Coronary artery (tissue), 2 donors: ENCODE measurements at regions not wholly inside any gene's neighbourhood (a gene's known extent, or its start where the extent isn't known, plus 50 kb on each side); places are given as distances from the start of the nearest gene placed in this dataset.

Source experiments
- DNase-seq: peaks from one replicate; pipeline ENCODE4 v3.0.0-alpha.2; 2017; ENCODE audit warnings: low spot score
- H3K27ac ChIP-seq, 2 donors: fragments of 200-600 bp; sonication (generic); one replicate each; pipeline ENCODE4 v1.5.1; 2016 to 2019
- H3K4me3 ChIP-seq: fragments of 200-600 bp; sonication (generic); 2 replicates; pipeline ENCODE4 v1.5.1; 2016; ENCODE audit warnings: mild to moderate bottlenecking, moderate library complexity
- TF ChIP-seq, protein P1 (sequence below): fragments of 200-600 bp; sonication (generic); IDR thresholded peaks from one replicate; pipeline ENCODE4 v1.5.1; 2019; ENCODE audit warnings: antibody characterized with exemption

DNA sequence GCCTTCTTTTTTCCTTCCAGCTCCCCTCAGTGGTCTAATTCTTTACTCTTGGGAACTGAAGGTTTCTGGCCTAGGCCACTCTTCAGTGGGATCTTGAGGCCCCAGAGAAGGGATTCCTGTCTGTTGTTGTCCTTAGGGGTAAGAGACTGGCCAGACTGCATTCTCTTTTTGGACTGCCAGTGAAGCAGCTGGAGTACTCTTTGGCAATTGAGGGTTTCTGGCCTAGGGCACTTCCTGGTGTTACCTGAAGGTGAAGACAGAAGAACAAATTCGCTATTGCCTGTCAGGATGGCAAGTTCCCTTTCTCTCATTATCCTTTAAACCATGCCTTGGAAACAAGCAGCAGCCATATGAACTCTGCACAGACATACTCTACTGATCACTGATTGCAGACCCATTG, 286.6 kb upstream of the ZP4 start:
- TF ChIP-seq, protein P1, sequence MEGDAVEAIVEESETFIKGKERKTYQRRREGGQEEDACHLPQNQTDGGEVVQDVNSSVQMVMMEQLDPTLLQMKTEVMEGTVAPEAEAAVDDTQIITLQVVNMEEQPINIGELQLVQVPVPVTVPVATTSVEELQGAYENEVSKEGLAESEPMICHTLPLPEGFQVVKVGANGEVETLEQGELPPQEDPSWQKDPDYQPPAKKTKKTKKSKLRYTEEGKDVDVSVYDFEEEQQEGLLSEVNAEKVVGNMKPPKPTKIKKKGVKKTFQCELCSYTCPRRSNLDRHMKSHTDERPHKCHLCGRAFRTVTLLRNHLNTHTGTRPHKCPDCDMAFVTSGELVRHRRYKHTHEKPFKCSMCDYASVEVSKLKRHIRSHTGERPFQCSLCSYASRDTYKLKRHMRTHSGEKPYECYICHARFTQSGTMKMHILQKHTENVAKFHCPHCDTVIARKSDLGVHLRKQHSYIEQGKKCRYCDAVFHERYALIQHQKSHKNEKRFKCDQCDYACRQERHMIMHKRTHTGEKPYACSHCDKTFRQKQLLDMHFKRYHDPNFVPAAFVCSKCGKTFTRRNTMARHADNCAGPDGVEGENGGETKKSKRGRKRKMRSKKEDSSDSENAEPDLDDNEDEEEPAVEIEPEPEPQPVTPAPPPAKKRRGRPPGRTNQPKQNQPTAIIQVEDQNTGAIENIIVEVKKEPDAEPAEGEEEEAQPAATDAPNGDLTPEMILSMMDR = no peak
- H3K27ac ChIP-seq = no peak overlapping the region
- DNase-seq = no peak
- no peak overlapping the region for H3K4me3 ChIP-seq

DNA sequence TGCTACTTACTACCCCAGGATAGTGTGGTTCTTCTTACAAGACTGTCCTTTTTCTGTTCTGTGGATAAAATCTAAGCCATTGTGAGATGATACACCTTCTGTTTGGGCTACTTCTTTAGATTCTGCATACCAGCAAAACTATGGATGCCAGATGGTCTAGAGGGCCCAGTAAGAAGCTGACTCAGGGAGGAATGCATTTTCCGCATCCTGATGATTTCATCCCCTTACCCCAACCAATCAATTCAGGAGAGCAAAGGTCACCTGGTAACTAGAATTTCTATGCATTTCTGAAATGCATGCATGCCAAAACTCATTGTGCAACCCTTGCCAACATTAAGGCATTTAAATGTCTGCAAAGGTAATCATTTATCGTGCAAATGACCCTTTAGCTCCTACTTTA, 285.7 kb upstream of the ZP4 start:
- no peak overlapping the region for H3K27ac ChIP-seq
- DNase-seq = no peak
- no peak overlapping the region for H3K4me3 ChIP-seq
- TF ChIP-seq, protein P1 = no peak

DNA sequence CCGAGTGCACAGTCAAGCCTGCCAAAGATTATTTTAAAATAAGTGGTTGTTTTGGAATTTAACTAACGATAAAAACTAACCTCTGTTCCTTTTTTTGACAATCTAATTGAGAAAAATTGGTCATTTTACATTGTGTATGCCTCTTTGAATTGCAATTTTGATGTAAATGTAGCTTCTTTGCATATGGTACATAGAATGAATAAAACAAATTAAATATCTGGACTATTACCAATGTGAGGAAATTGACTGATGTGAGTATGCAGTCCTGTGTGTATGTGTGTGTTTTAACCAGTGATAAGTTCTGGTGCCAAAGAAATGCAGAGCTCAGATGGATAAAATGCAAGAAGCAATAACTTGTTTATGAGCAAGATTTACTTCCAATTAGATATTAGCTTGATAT, 281.3 kb upstream of the ZP4 start:
- H3K4me3 ChIP-seq = no peak overlapping the region
- H3K27ac ChIP-seq = no peak overlapping the region
- TF ChIP-seq, protein P1 = no peak
- DNase-seq = no peak

DNA sequence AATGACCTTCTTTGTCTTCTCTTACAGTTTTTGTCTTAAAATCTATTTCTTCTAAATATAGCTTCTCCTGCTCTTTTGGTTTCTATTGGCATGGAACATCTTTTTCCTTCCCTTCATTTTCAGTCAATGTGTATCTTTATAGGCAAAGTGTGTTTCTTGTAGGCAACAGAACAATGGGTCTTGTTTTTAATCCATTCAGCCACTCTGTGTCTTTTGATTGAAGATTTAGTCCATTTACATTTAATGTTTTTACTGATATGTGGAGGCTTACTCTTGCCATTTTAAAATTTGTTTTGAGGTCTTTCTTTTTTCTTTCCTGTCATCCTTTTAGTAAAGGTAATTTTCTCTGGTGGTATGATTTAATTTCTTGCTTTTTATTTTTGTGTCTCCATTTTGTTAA, 271.2 kb upstream of the ZP4 start:
- TF ChIP-seq, protein P1 = no peak
- DNase-seq = no peak
- Histone ChIP-seq H3K4me3 (no peak overlapping the region), H3K27ac (no peak overlapping the region)

DNA sequence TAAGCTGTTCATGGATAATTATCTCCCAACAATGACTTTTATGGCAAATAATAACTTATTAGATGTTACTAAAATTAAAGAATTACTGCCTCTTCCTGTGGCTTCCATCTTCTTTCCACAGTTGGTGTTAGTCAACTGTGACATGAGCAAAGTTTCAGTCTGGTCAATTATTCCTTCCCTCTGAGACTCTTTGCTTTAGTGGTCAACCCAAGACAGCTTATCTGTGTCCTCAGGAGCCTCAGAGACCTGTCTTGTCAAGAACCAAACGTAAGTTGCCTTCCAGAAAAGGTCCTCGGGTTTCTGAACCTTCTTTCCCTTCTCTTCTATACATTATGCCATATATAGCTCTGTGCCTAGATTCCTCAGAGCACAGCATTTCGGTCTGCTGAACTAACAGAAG, 263.2 kb upstream of the ZP4 start:
- TF ChIP-seq, protein P1 = no peak
- Histone ChIP-seq H3K27ac (no peak overlapping the region), H3K4me3 (no peak overlapping the region)
- no peak for DNase-seq

DNA sequence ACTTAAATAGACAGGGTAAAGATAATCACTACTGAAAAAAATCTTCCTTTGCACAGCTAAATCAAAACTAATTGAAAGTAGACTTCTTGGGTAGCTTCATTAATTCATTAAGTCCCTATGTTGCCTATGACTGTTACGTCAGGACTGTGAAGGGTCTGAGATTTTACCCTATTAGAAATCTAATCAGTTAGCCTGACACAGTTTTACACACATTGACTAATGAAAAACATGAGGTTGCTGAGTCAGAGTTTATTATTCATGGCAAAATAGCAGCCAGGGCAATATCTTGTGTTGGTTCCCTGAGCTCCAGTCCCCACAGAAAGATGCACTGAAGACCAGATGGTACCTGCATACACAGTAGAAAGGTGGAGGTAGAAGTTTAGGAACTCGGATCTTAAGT, 262.5 kb upstream of the ZP4 start:
- no peak overlapping the region for H3K27ac ChIP-seq
- no peak for DNase-seq
- H3K4me3 ChIP-seq = no peak overlapping the region
- TF ChIP-seq, protein P1 = no peak

DNA sequence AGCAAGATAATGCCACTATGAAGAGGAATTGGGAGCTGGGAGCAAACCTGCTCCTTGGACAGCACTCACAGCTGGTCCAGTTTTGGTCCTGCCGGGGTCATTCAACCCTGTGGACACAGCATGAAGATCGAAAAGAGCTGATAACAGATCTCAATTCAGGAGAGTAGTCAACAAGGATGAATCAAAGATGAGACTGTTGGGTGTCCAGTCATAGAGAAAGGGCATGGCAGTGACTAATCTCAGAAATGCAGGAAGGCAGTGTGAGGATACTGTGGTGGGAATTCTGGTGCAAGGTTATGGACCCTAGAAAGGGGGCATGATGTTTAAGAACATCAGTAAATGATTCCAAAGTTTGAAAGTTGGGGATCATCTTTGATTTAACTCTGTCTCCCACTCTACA, 261.4 kb upstream of the ZP4 start:
- Histone ChIP-seq H3K4me3 (no peak overlapping the region), H3K27ac (no peak overlapping the region)
- DNase-seq = no peak
- TF ChIP-seq, protein P1 = no peak
